Smooth muscle cell (in vitro differentiated cells): ENCODE measurements at regions not wholly inside any gene's neighbourhood (a gene's known extent, or its start where the extent isn't known, plus 50 kb on each side); places are given as distances from the start of the nearest gene placed in this dataset.

Source experiments
- DNase-seq: peaks from one replicate; lab custom pipeline; 2025; ENCODE audit not compliant: unreplicated experiment; lab: John Stamatoyannopoulos, UW
- H2AFZ ChIP-seq: fragments of 200-600 bp; sonication (generic); 2 replicates; pipeline ENCODE4 v1.6.0; 2016; ENCODE audit warnings: antibody characterized with exemption, low read depth, mild to moderate bottlenecking
- H3F3A ChIP-seq: fragments of 200-600 bp; sonication (generic); 2 replicates; pipeline ENCODE4 v1.6.0; 2017; ENCODE audit warnings: antibody characterized with exemption, low read depth
- H3K27ac ChIP-seq: fragments of 200-600 bp; sonication (generic); 2 replicates; pipeline ENCODE4 v1.5.1; 2016; ENCODE audit warnings: low read depth, mild to moderate bottlenecking
- H3K27me3 ChIP-seq: fragments of 200-600 bp; sonication (generic); 2 replicates; pipeline ENCODE4 v1.6.1; 2016; ENCODE audit warnings: low read depth, mild to moderate bottlenecking
- H3K36me3 ChIP-seq: fragments of 200-600 bp; sonication (generic); 2 replicates; pipeline ENCODE4 v1.5.1; 2016; ENCODE audit warnings: low read depth
- H3K4me1 ChIP-seq: fragments of 200-600 bp; sonication (generic); 2 replicates; pipeline ENCODE4 v1.5.1; 2016; ENCODE audit warnings: low read depth
- H3K4me2 ChIP-seq: fragments of 200-600 bp; sonication (generic); 2 replicates; pipeline ENCODE4 v1.6.0; 2016; ENCODE audit warnings: mild to moderate bottlenecking
- H3K4me3 ChIP-seq: fragments of 200-600 bp; sonication (generic); 2 replicates; pipeline ENCODE4 v1.5.1; 2016; ENCODE audit warnings: mild to moderate bottlenecking
- H3K79me2 ChIP-seq: fragments of 200-600 bp; sonication (generic); 2 replicates; pipeline ENCODE4 v1.6.0; 2016; ENCODE audit warnings: low read depth, mild to moderate bottlenecking
- H3K9ac ChIP-seq: fragments of 200-600 bp; sonication (generic); 2 replicates; pipeline ENCODE4 v1.6.0; 2016; ENCODE audit warnings: low read depth
- H3K9me3 ChIP-seq: fragments of 200-600 bp; sonication (generic); replicated peaks from 2 replicates; pipeline ENCODE4 v1.5.1; 2016; ENCODE audit warnings: low read depth
- H4K20me1 ChIP-seq: fragments of 200-600 bp; sonication (generic); 2 replicates; pipeline ENCODE4 v1.6.0; 2016; ENCODE audit warnings: low read depth
- CTCF ChIP-seq: fragments of 200-600 bp; sonication (generic); IDR thresholded peaks from 2 replicates; pipeline ENCODE4 v1.5.1; 2017; ENCODE audit warnings: borderline replicate concordance, mild to moderate bottlenecking, antibody characterized with exemption; ENCODE audit not compliant: insufficient read depth, poor library complexity, severe bottlenecking
- WGBS: methylation state at CpG from one replicate; pipeline ENCODE4 v1.1.7; 2016; ENCODE audit warnings: low lambda C conversion rate; 5-methylcytosine and 5-hydroxymethylcytosine counted together

GRCh38 chr5:135156715-135157404, 122.8 kb upstream of the PITX1 start:
- 83% methylated on average over 11 of the region's 11 CpGs for WGBS
- no peak for DNase-seq
- no peaks in the 10 kb centered on the region for H3K36me3 ChIP-seq
- H3K79me2 ChIP-seq = no peaks in the 10 kb centered on the region
- H3K27me3 ChIP-seq = no peaks in the 10 kb centered on the region
- TF ChIP-seq CTCF = no peak
- H3K4me3 ChIP-seq = no peak overlapping the region
- H3K4me2 ChIP-seq = no peak overlapping the region
- H3K9ac ChIP-seq = no peak overlapping the region
- H2AFZ ChIP-seq = no peak overlapping the region
- H4K20me1 ChIP-seq = no peaks in the 10 kb centered on the region
- no peak overlapping the region for H3K27ac ChIP-seq
- no peaks in the 10 kb centered on the region for H3K4me1 ChIP-seq
- H3K9me3 ChIP-seq = no peaks in the 10 kb centered on the region
- H3F3A ChIP-seq = no peaks in the 10 kb centered on the region

GRCh38 chr5:135156337-135156714, 122.3 kb upstream of the PITX1 start:
- H3K79me2 ChIP-seq = no peaks in the 10 kb centered on the region
- no peak for TF ChIP-seq CTCF
- no peaks in the 10 kb centered on the region for H3K9me3 ChIP-seq
- H3K36me3 ChIP-seq = no peaks in the 10 kb centered on the region
- H3K4me3 ChIP-seq = no peak overlapping the region
- no peak overlapping the region for H2AFZ ChIP-seq
- no peak overlapping the region for H3K9ac ChIP-seq
- H3K4me2 ChIP-seq = no peak overlapping the region
- WGBS = 94% methylated on average over 6 of the region's 6 CpGs
- no peaks in the 10 kb centered on the region for H3K27me3 ChIP-seq
- H3K27ac ChIP-seq = no peak overlapping the region
- H3F3A ChIP-seq = no peaks in the 10 kb centered on the region
- no peaks in the 10 kb centered on the region for H4K20me1 ChIP-seq
- H3K4me1 ChIP-seq = no peaks in the 10 kb centered on the region
- DNase-seq = no peak

- Histone ChIP-seq H3K79me2 (no peaks in the 10 kb centered on the region), H3K27ac (no peak overlapping the region), H3F3A (no peaks in the 10 kb centered on the region), H3K9ac (no peak overlapping the region), H3K27me3 (no peaks in the 10 kb centered on the region), H3K4me2 (no peak overlapping the region), H3K36me3 (no peaks in the 10 kb centered on the region), H4K20me1 (no peaks in the 10 kb centered on the region), H2AFZ (no peak overlapping the region), H3K9me3 (no peaks in the 10 kb centered on the region), H3K4me3 (no peak overlapping the region), H3K4me1 (peaks cover 2% of the 10 kb centered on the region)
- no peak for TF ChIP-seq CTCF
- 98% methylated on average over 4 of the region's 4 CpGs for WGBS
- no peak for DNase-seq
Observed at GRCh38 chr5:135155616-135156214, 121.7 kb upstream of the PITX1 start.

GRCh38 chr5:135154961-135155360, 120.9 kb upstream of the PITX1 start:
- no peak overlapping the region for H3K4me2 ChIP-seq
- H4K20me1 ChIP-seq = no peaks in the 10 kb centered on the region
- H3F3A ChIP-seq = no peaks in the 10 kb centered on the region
- WGBS = 95% methylated on average over 7 of the region's 7 CpGs
- H3K36me3 ChIP-seq = no peaks in the 10 kb centered on the region
- no peak for DNase-seq
- H3K4me1 ChIP-seq = peaks cover 10% of the 10 kb centered on the region
- no peaks in the 10 kb centered on the region for H3K79me2 ChIP-seq
- H3K9me3 ChIP-seq = no peaks in the 10 kb centered on the region
- no peak overlapping the region for H2AFZ ChIP-seq
- no peaks in the 10 kb centered on the region for H3K27me3 ChIP-seq
- no peak overlapping the region for H3K9ac ChIP-seq
- H3K4me3 ChIP-seq = no peak overlapping the region
- no peak overlapping the region for H3K27ac ChIP-seq
- no peak for TF ChIP-seq CTCF
